Prostate gland (tissue), 2 donors: ENCODE measurements at regions not wholly inside any gene's neighbourhood (a gene's known extent, or its start where the extent isn't known, plus 50 kb on each side); places are given as distances from the start of the nearest gene placed in this dataset.

Experiments
- POLR2A ChIP-seq: fragments of 450-650 bp; IDR thresholded peaks from one replicate; pipeline ENCODE4 v1.6.1; 2016; ENCODE audit warnings: antibody characterized with exemption, mild to moderate bottlenecking
- TF ChIP-seq, protein P1 (sequence below), 4 experiments: fragments of 200-600 bp in 2 of 4; fragments of 450-650 bp in 2 of 4; sonication (generic) in 2 of 4; IDR thresholded peaks; 1 replicate in 3 of 4; 2 replicates in 1 of 4; pipeline ENCODE4 v1.5.1; 2016 to 2019; ENCODE audit warnings: antibody characterized with exemption in 4 of 4, mild to moderate bottlenecking in 2 of 4, moderate library complexity in 2 of 4

DNA sequence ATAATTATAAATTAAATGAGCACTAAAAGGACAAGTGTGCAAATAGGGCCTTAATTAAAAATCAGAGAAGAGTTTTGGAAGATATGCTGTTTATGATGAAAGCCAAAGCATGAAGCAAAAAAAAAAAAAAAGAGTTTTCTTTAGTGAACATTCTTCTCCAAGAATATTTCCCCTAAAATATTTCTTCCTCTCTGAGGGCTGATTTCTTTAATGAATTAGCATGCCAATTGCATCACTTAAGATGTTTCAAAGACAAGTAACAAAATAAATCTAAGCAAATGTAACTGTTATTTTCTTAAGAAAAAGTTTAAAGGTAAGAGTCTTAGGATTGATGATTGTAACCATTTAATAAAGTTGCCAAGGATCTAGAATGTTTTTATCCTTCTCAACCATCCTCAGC is 81.6 kb upstream of the MPDZ start:
- TF ChIP-seq, protein P1, sequence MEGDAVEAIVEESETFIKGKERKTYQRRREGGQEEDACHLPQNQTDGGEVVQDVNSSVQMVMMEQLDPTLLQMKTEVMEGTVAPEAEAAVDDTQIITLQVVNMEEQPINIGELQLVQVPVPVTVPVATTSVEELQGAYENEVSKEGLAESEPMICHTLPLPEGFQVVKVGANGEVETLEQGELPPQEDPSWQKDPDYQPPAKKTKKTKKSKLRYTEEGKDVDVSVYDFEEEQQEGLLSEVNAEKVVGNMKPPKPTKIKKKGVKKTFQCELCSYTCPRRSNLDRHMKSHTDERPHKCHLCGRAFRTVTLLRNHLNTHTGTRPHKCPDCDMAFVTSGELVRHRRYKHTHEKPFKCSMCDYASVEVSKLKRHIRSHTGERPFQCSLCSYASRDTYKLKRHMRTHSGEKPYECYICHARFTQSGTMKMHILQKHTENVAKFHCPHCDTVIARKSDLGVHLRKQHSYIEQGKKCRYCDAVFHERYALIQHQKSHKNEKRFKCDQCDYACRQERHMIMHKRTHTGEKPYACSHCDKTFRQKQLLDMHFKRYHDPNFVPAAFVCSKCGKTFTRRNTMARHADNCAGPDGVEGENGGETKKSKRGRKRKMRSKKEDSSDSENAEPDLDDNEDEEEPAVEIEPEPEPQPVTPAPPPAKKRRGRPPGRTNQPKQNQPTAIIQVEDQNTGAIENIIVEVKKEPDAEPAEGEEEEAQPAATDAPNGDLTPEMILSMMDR (IDR thresholded peaks at IDR 0.05) = no peak
- no peak for TF ChIP-seq POLR2A
